PC-9 (cell line): ENCODE measurements at regions not wholly inside any gene's neighbourhood (a gene's known extent, or its start where the extent isn't known, plus 50 kb on each side); places are given as distances from the start of the nearest gene placed in this dataset.

ENCODE experiments used
- BruUV-seq: library from RNA; stranded (reverse); fragments of 400-500 nt; replicated peaks from 2 replicates; lab custom pipeline; 2021; lab: Mats Ljungman, UMichigan
- CTCF ChIA-PET: fragments of 300-600 bp; sonication (Branson Sonifier 250); formaldehyde crosslinking; loops from one replicate; lab custom pipeline; 2022; ENCODE audit warnings: antibody characterized with exemption; lab: Charles Lee
- POLR2A ChIA-PET: fragments of 300-600 bp; sonication (Branson Sonifier 250); formaldehyde crosslinking; loops from one replicate; lab custom pipeline; 2022; ENCODE audit warnings: antibody characterized with exemption; ENCODE audit not compliant: unreplicated experiment; lab: Charles Lee
- DNase-seq, 2 experiments: peaks; one replicate each; pipeline versions ENCODE4 v3.0.0 to v3.0.0-alpha.2; 2015 to 2022; ENCODE audit warnings: mixed read lengths in 1 of 2
- H2AFZ ChIP-seq: fragments of 200-600 bp; sonication (generic); 2 replicates; pipeline ENCODE4 v1.8.1; 2017; ENCODE audit warnings: antibody characterized with exemption
- H3F3A ChIP-seq: fragments of 200-600 bp; sonication (generic); 2 replicates; pipeline ENCODE4 v1.8.1; 2017; ENCODE audit warnings: antibody characterized with exemption, mild to moderate bottlenecking, low read depth; ENCODE audit not compliant: insufficient read depth
- H3K27ac ChIP-seq: fragments of 200-600 bp; sonication (generic); 2 replicates; pipeline ENCODE4 v1.6.1; 2016; ENCODE audit warnings: mixed run types
- H3K27me3 ChIP-seq: fragments of 200-600 bp; sonication (generic); 2 replicates; pipeline ENCODE4 v1.6.1; 2016; ENCODE audit warnings: low read depth, mixed run types; ENCODE audit not compliant: insufficient read depth
- H3K36me3 ChIP-seq: fragments of 200-600 bp; sonication (generic); 2 replicates; pipeline ENCODE4 v1.6.1; 2016; ENCODE audit warnings: low read depth, mixed run types
- H3K4me1 ChIP-seq: fragments of 200-600 bp; sonication (generic); replicated peaks from 2 replicates; pipeline ENCODE4 v1.6.1; 2016; ENCODE audit warnings: mixed run types; ENCODE audit not compliant: insufficient read depth
- H3K4me2 ChIP-seq: fragments of 200-600 bp; sonication (generic); 2 replicates; pipeline ENCODE4 v1.6.1; 2017; ENCODE audit warnings: mixed run types
- H3K4me3 ChIP-seq: fragments of 200-600 bp; sonication (generic); 2 replicates; pipeline ENCODE4 v1.6.1; 2016; ENCODE audit warnings: mixed run types
- H3K79me2 ChIP-seq: fragments of 200-600 bp; sonication (generic); 2 replicates; pipeline ENCODE4 v1.6.1; 2017; ENCODE audit warnings: low read depth, mixed run types
- H3K9me2 ChIP-seq: fragments of 200-600 bp; sonication (generic); 2 replicates; pipeline ENCODE4 v1.8.1; 2017; ENCODE audit warnings: mild to moderate bottlenecking; ENCODE audit not compliant: insufficient read depth
- H3K9me3 ChIP-seq: fragments of 200-600 bp; sonication (generic); 2 replicates; pipeline ENCODE4 v1.8.1; 2016; ENCODE audit warnings: low read depth; ENCODE audit not compliant: insufficient read depth
- H4K20me1 ChIP-seq: fragments of 200-600 bp; sonication (generic); 2 replicates; pipeline ENCODE4 v1.8.1; 2017; ENCODE audit not compliant: insufficient read depth
- EZH2 ChIP-seq: fragments of 200-600 bp; sonication (generic); IDR thresholded peaks from 2 replicates; pipeline ENCODE4 v1.8.0; 2017; ENCODE audit warnings: antibody characterized with exemption, low read depth
- intact Hi-C: fragments of 100-400 bp; cut with micrococcal nuclease; formaldehyde crosslinking; loops from one replicate; pipeline ENCODE4 v1.10.0; 2022; ENCODE audit not compliant: unreplicated experiment
- TF ChIP-seq, protein P1 (sequence below): fragments of 200-600 bp; sonication (generic); conservative IDR thresholded peaks from 2 replicates; pipeline ENCODE4 v1.6.1; 2017; ENCODE audit warnings: mixed run types, antibody characterized with exemption, mild to moderate bottlenecking, moderate library complexity

DNA sequence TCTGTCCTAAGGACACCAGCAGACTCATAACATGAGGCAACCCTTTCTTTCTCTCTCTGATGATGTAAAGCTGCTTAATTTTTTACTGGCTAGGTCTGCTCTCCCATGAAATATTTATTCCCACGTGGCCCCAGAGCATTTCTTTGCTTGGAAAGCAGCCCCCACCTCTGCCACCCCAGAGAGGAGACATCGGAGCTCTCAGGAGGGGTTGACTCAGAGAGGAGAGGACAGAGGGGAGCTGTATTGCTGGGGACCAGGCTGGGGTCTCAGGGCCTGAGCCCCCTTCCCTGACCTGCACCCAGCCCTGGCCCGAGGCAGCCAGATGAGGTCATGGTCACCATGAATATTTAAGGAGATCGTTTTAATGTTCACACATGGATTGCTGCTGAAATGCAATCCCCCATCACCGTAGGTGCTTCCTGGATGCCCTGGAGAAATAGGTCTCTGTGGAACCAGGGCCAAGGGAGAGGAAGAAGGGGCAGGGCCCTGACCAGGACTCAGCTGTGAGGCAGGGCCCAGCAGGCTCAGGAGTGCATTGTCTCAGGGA is 117.5 kb downstream of the DLL1 start:
- no peaks in the 10 kb centered on the region for H3K9me2 ChIP-seq
- H4K20me1 ChIP-seq: no peaks in the 10 kb centered on the region
- peaks cover 28% of the 10 kb centered on the region for H3K27me3 ChIP-seq
- H3K4me3 ChIP-seq: no peak overlapping the region
- H3K9me3 ChIP-seq: no peaks in the 10 kb centered on the region
- intact Hi-C loops: no loop called here
- no peak overlapping the region for H2AFZ ChIP-seq
- ChIA-PET POLR2A (no interaction called here), CTCF (no interaction called here)
- H3F3A ChIP-seq: no peaks in the 10 kb centered on the region
- no TSS peak for BruUV-seq
- no peaks in the 10 kb centered on the region for H3K79me2 ChIP-seq
- DNase-seq: no peak
- H3K36me3 ChIP-seq: no peaks in the 10 kb centered on the region
- H3K4me1 ChIP-seq: no peaks in the 10 kb centered on the region
- H3K27ac ChIP-seq: no peak overlapping the region
- H3K4me2 ChIP-seq: no peak overlapping the region
- no peak for TF ChIP-seq EZH2
- TF ChIP-seq, protein P1, sequence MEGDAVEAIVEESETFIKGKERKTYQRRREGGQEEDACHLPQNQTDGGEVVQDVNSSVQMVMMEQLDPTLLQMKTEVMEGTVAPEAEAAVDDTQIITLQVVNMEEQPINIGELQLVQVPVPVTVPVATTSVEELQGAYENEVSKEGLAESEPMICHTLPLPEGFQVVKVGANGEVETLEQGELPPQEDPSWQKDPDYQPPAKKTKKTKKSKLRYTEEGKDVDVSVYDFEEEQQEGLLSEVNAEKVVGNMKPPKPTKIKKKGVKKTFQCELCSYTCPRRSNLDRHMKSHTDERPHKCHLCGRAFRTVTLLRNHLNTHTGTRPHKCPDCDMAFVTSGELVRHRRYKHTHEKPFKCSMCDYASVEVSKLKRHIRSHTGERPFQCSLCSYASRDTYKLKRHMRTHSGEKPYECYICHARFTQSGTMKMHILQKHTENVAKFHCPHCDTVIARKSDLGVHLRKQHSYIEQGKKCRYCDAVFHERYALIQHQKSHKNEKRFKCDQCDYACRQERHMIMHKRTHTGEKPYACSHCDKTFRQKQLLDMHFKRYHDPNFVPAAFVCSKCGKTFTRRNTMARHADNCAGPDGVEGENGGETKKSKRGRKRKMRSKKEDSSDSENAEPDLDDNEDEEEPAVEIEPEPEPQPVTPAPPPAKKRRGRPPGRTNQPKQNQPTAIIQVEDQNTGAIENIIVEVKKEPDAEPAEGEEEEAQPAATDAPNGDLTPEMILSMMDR: no peak

DNA sequence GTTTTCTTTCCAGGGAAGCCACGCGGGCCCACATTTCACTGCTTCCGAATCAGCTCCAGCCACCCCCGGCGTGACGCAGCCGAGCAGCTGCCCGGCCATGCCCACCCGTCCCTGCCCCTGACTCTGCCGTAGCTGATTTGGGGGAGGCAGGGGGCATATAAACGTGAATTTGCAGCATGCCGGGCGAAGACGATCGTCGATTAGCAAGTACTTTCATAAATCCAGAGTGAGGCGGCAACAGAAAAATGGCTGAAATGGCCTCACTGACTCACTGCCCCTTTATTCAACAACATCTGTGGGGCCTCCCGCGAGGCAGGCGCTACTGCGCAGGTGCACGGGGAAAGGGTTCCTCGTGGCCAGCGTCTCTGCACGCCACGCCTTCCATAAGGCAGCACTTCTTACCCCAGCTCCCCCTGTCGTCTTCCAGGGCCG is 118.0 kb downstream of the DLL1 start:
- Histone ChIP-seq H3K4me1 (no peaks in the 10 kb centered on the region), H3K4me2 (no peak overlapping the region), H4K20me1 (no peaks in the 10 kb centered on the region), H3F3A (no peaks in the 10 kb centered on the region), H3K9me3 (no peaks in the 10 kb centered on the region), H3K36me3 (no peaks in the 10 kb centered on the region), H3K27ac (no peak overlapping the region), H3K4me3 (no peak overlapping the region), H2AFZ (no peak overlapping the region), H3K27me3 (peaks cover 34% of the 10 kb centered on the region), H3K9me2 (no peaks in the 10 kb centered on the region), H3K79me2 (no peaks in the 10 kb centered on the region)
- TF ChIP-seq, protein P1: no peak
- no peak for TF ChIP-seq EZH2
- BruUV-seq: no TSS peak
- intact Hi-C loops: no loop called here
- CTCF ChIA-PET: no interaction called here
- POLR2A ChIA-PET: no interaction called here
- no peak for DNase-seq

DNA sequence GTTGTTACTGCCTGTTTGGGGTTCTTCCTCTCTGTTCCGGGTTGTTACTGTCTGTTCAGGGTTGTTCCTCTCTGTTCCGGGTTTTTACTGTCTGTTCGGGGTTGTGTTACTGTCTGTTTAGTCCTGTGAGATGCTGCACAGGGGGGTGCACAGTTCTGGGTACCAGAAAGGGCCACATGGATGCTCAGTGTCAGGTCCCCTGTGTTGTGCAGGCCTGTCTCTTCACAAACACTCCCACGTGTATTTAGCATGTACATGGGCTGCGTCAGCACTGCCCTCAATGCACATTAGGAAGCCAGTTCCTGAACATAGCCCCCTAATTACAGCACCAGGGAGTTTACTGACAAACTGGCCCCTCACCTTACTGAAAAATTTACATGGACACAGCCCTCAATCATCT is 118.5 kb downstream of the DLL1 start:
- no peaks in the 10 kb centered on the region for H3F3A ChIP-seq
- TF ChIP-seq, protein P1: no peak
- no peak for TF ChIP-seq EZH2
- ChIA-PET POLR2A (no interaction called here), CTCF (no interaction called here)
- BruUV-seq: no TSS peak
- H3K4me1 ChIP-seq: no peaks in the 10 kb centered on the region
- H3K9me2 ChIP-seq: no peaks in the 10 kb centered on the region
- intact Hi-C loops: no loop called here
- H4K20me1 ChIP-seq: no peaks in the 10 kb centered on the region
- no peak overlapping the region for H3K27ac ChIP-seq
- DNase-seq: no peak
- H2AFZ ChIP-seq: no peak overlapping the region
- H3K36me3 ChIP-seq: no peaks in the 10 kb centered on the region
- H3K4me3 ChIP-seq: no peak overlapping the region
- H3K79me2 ChIP-seq: no peaks in the 10 kb centered on the region
- no peaks in the 10 kb centered on the region for H3K9me3 ChIP-seq
- peaks cover 38% of the 10 kb centered on the region for H3K27me3 ChIP-seq
- H3K4me2 ChIP-seq: no peak overlapping the region
